ENCODE measurements at regions not wholly inside any gene's neighbourhood (a gene's known extent, or its start where the extent isn't known, plus 50 kb on each side); places are given as distances from the start of the nearest gene placed in this dataset.

DNA sequence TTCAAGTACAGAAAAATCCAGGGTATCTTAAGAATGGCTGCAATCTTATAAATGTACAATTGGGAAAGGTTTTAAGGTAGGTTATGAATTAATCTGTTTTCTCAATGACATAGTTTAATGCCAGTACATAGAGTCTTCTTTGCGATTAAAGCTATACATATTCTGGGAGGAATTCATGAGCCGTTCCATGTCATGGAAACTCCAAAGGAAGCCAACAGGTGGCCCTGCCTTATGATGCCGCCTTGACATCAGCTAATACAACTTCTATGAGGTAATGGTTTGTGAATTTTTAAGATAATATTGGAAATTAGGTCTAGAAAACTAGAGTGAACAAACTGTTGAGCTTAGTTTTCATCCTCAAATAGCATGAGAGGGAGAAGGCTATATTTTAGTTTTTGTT is 713.4 kb downstream of the EFNA5 start:
- ChIA-PET CTCF (no interaction called here), POLR2A (no interaction called here)
- TF ChIP-seq, protein P1, sequence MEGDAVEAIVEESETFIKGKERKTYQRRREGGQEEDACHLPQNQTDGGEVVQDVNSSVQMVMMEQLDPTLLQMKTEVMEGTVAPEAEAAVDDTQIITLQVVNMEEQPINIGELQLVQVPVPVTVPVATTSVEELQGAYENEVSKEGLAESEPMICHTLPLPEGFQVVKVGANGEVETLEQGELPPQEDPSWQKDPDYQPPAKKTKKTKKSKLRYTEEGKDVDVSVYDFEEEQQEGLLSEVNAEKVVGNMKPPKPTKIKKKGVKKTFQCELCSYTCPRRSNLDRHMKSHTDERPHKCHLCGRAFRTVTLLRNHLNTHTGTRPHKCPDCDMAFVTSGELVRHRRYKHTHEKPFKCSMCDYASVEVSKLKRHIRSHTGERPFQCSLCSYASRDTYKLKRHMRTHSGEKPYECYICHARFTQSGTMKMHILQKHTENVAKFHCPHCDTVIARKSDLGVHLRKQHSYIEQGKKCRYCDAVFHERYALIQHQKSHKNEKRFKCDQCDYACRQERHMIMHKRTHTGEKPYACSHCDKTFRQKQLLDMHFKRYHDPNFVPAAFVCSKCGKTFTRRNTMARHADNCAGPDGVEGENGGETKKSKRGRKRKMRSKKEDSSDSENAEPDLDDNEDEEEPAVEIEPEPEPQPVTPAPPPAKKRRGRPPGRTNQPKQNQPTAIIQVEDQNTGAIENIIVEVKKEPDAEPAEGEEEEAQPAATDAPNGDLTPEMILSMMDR (IDR thresholded peaks at IDR 0.05), result no peak
- intact Hi-C loops (cut with micrococcal nuclease), result no loop called here
- Mint-ChIP-seq H3K4me3 (no peak overlapping the region), H3K4me1 (no peaks in the 10 kb centered on the region), H3K27me3 (no peaks in the 10 kb centered on the region), H3K27ac (no peak overlapping the region), H3K36me3 (ENCODE audit: low read depth) (no peaks in the 10 kb centered on the region), H3K9me3 (peaks cover 3% of the 10 kb centered on the region)
- ATAC-seq (ENCODE audit: low read depth) (no peak), DNase-seq (no peak)

DNA sequence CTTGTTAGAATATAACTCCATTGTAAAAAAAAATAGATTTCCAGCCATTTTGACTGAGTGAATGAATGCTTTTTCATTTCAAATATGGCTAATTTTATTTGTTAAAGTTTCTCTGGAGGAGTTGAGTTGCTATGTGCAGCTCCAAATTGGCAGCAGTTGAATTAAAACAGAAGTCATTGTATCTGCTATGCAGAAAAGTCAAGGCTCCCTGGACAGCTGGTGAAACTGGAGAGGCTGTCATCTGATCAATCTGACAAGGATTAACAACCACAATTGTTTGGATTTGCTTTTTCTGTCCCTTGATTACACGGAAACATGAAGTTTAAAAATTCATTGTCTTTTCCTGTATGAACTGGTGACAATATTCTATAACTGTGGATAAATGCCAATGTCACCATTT is 713.9 kb downstream of the EFNA5 start:
- no peaks in the 10 kb centered on the region for H3K36me3 Mint-ChIP-seq (ENCODE audit: low read depth)
- TF ChIP-seq, protein P1 (IDR thresholded peaks at IDR 0.05), result no peak
- ChIA-PET POLR2A (no interaction called here), CTCF (no interaction called here)
- no peak overlapping the region for H3K4me3 Mint-ChIP-seq
- no peaks in the 10 kb centered on the region for H3K4me1 Mint-ChIP-seq
- intact Hi-C loops (cut with micrococcal nuclease), result no loop called here
- ATAC-seq (ENCODE audit: low read depth) (no peak), DNase-seq (no peak)
- H3K9me3 Mint-ChIP-seq, result peaks cover 3% of the 10 kb centered on the region
- H3K27me3 Mint-ChIP-seq, result no peaks in the 10 kb centered on the region
- no peak overlapping the region for H3K27ac Mint-ChIP-seq

DNA sequence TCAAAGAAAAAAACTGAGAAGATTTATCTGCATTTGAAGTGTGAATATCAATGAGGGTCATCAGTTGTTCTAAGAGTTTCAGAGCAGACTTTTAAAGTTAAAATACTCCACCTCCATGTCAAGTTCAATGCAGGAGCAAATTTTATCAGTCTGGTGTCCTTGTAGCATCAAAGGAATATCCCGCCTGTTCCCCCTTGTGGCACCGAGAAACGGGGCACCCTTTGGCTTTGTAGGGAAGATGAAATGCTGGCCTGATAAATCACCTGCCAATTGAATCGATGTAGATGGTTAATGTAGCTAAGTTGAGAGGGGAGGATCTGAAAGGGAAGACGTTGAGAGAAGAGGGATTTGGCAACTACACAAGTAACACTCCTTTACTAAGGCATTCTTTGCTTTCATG is 714.5 kb downstream of the EFNA5 start:
- Mint-ChIP-seq H3K9me3 (peaks cover 3% of the 10 kb centered on the region), H3K36me3 (ENCODE audit: low read depth) (no peaks in the 10 kb centered on the region), H3K4me1 (no peaks in the 10 kb centered on the region), H3K27ac (no peak overlapping the region), H3K4me3 (no peak overlapping the region), H3K27me3 (no peaks in the 10 kb centered on the region)
- ATAC-seq (ENCODE audit: low read depth) (no peak), DNase-seq (no peak)
- POLR2A ChIA-PET, result no interaction called here
- CTCF ChIA-PET, result no interaction called here
- TF ChIP-seq, protein P1 (IDR thresholded peaks at IDR 0.05), result no peak
- intact Hi-C loops (cut with micrococcal nuclease), result no loop called here

DNA sequence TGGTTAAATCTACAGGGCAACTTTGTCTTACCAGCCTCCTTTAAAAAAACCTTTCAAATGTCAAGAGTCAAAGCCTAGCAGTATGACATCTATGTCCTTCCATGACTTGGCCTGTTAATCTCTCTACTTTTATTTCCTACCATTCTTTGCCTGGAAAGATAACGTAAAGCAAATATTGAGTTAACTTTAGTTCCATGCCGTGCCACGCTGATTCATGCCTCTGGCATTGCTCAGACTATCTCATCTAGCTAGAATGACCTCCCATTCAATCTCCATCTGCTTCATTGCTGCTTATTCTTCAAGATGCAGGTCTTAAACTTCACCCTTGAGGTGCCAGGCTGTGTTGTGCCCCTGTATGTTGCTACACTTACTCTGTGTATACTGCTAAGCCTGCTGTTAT is 729.8 kb downstream of the EFNA5 start:
- Mint-ChIP-seq H3K27ac (no peak overlapping the region), H3K36me3 (ENCODE audit: low read depth) (no peaks in the 10 kb centered on the region), H3K9me3 (no peaks in the 10 kb centered on the region), H3K4me3 (no peak overlapping the region), H3K27me3 (no peaks in the 10 kb centered on the region), H3K4me1 (no peaks in the 10 kb centered on the region)
- TF ChIP-seq, protein P1 (IDR thresholded peaks at IDR 0.05), result no peak
- no peak for ATAC-seq (ENCODE audit: low read depth)
- CTCF ChIA-PET, result no interaction called here
- no peak for DNase-seq
- intact Hi-C loops (cut with micrococcal nuclease), result no loop called here
- POLR2A ChIA-PET, result no interaction called here

DNA sequence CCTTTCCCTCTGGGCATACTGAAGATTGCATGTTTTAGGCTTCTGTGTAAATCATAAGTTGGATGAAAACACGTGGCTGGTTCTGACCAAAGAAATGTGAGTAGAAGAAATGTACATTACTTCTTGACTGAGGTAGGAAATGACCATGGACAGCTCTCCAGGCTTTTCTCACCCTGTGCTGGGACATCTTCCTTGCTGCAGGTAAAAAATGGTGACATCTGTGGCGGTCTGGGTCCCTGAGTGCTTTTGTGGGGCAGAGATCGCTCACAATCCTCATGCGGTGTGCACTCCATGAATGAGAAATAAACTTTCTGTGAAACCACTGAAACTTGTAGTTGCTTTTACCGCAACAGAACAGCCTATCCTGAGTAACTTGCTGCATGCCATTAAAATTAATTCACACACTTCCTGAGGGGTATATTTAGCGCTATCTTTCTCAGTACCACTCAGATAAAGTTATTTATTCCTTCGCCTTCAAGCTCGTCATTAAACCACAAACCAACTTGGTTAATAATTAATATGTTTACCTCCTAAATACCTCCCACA is 730.4 kb downstream of the EFNA5 start:
- Mint-ChIP-seq H3K4me3 (no peak overlapping the region), H3K36me3 (ENCODE audit: low read depth) (no peaks in the 10 kb centered on the region), H3K4me1 (no peaks in the 10 kb centered on the region), H3K27me3 (no peaks in the 10 kb centered on the region), H3K27ac (no peak overlapping the region), H3K9me3 (no peaks in the 10 kb centered on the region)
- TF ChIP-seq, protein P1 (IDR thresholded peaks at IDR 0.05), result no peak
- ChIA-PET POLR2A (no interaction called here), CTCF (no interaction called here)
- DNase-seq (no peak), ATAC-seq (ENCODE audit: low read depth) (no peak)
- intact Hi-C loops (cut with micrococcal nuclease), result no loop called here

All from activated B cell treated with CpG ODN at 0.5 μM for 24 hours (primary cell).